ENCODE measurements at regions not wholly inside any gene's neighbourhood (a gene's known extent, or its start where the extent isn't known, plus 50 kb on each side); places are given as distances from the start of the nearest gene placed in this dataset.

DNA sequence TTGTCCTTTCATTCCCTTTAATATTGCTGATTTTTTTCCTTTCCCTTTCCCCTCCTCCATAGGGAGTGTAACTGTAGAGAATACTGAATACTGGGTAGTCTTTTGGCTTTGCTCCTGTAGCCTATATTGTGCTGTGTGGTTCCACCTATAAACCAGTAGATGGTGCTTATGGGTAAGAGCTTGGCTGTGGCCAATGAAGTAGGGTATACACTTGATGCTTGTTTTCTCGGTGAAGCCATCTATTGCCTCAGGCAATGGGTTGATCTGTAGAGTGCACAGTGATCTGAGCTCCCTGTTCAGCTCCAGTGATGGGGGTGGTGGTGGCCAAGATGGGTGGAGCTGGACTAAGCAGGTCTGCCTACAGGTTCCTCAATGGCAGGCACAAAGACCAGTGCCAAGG, 203.3 kb upstream of the IMPG1 start:
- Histone ChIP-seq H4K20me1 (ENCODE audit: insufficient read depth, low read length) (no peaks in the 10 kb centered on the region), H3K9ac (ENCODE audit: low read length) (no peak overlapping the region), H3K27ac (ENCODE audit: low read depth, low read length, poor library complexity, severe bottlenecking) (no peak overlapping the region), H3K4me2 (ENCODE audit: low read length) (no peak overlapping the region), H3K79me2 (ENCODE audit: insufficient read depth, low read length) (no peaks in the 10 kb centered on the region), H3K27me3 (ENCODE audit: insufficient read depth, low read length) (no peaks in the 10 kb centered on the region), H3K4me1 (ENCODE audit: insufficient read depth, low read length, severe bottlenecking) (no peaks in the 10 kb centered on the region), H3K9me2 (ENCODE audit: low read depth, low read length) (no peaks in the 10 kb centered on the region), H3K9me3 (ENCODE audit: low read length) (no peaks in the 10 kb centered on the region), H3K4me3 (ENCODE audit: low read depth, low read length, poor library complexity, severe bottlenecking) (no peak overlapping the region), H2AFZ (ENCODE audit: low read length) (no peak overlapping the region), H3F3A (ENCODE audit: insufficient read depth, low read length) (no peaks in the 10 kb centered on the region), H3K36me3 (ENCODE audit: insufficient read depth, low read length) (no peaks in the 10 kb centered on the region)
- TF ChIP-seq, protein P1, sequence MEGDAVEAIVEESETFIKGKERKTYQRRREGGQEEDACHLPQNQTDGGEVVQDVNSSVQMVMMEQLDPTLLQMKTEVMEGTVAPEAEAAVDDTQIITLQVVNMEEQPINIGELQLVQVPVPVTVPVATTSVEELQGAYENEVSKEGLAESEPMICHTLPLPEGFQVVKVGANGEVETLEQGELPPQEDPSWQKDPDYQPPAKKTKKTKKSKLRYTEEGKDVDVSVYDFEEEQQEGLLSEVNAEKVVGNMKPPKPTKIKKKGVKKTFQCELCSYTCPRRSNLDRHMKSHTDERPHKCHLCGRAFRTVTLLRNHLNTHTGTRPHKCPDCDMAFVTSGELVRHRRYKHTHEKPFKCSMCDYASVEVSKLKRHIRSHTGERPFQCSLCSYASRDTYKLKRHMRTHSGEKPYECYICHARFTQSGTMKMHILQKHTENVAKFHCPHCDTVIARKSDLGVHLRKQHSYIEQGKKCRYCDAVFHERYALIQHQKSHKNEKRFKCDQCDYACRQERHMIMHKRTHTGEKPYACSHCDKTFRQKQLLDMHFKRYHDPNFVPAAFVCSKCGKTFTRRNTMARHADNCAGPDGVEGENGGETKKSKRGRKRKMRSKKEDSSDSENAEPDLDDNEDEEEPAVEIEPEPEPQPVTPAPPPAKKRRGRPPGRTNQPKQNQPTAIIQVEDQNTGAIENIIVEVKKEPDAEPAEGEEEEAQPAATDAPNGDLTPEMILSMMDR (IDR thresholded peaks at IDR 0.05; ENCODE audit: low read length), result peak; percentile 45; the same call in 1 of the 2 replicates
- no peak for TF ChIP-seq EZH2 (IDR thresholded peaks at IDR 0.05; ENCODE audit: borderline replicate concordance, low read length)

GRCh38 chr6:76264468-76264867, 192.0 kb upstream of the IMPG1 start:
- H3K36me3 ChIP-seq (ENCODE audit: insufficient read depth, low read length), result no peaks in the 10 kb centered on the region
- TF ChIP-seq, protein P1 (IDR thresholded peaks at IDR 0.05; ENCODE audit: low read length), result no peak
- TF ChIP-seq EZH2 (IDR thresholded peaks at IDR 0.05; ENCODE audit: borderline replicate concordance, low read length), result no peak
- H3K4me2 ChIP-seq (ENCODE audit: low read length), result no peak overlapping the region
- H3K27me3 ChIP-seq (ENCODE audit: insufficient read depth, low read length), result no peaks in the 10 kb centered on the region
- H3K27ac ChIP-seq (ENCODE audit: low read depth, low read length, poor library complexity, severe bottlenecking), result no peak overlapping the region
- H3K9ac ChIP-seq (ENCODE audit: low read length), result no peak overlapping the region
- H3K9me2 ChIP-seq (ENCODE audit: low read depth, low read length), result no peaks in the 10 kb centered on the region
- no peaks in the 10 kb centered on the region for H3F3A ChIP-seq (ENCODE audit: insufficient read depth, low read length)
- no peaks in the 10 kb centered on the region for H3K4me1 ChIP-seq (ENCODE audit: insufficient read depth, low read length, severe bottlenecking)
- H3K4me3 ChIP-seq (ENCODE audit: low read depth, low read length, poor library complexity, severe bottlenecking), result no peak overlapping the region
- H4K20me1 ChIP-seq (ENCODE audit: insufficient read depth, low read length), result no peaks in the 10 kb centered on the region
- H2AFZ ChIP-seq (ENCODE audit: low read length), result no peak overlapping the region
- H3K79me2 ChIP-seq (ENCODE audit: insufficient read depth, low read length), result no peaks in the 10 kb centered on the region
- no peaks in the 10 kb centered on the region for H3K9me3 ChIP-seq (ENCODE audit: low read length)

- H3K9me3 ChIP-seq (ENCODE audit: low read length), result no peaks in the 10 kb centered on the region
- no peaks in the 10 kb centered on the region for H3K9me2 ChIP-seq (ENCODE audit: low read depth, low read length)
- no peak overlapping the region for H2AFZ ChIP-seq (ENCODE audit: low read length)
- H3K36me3 ChIP-seq (ENCODE audit: insufficient read depth, low read length), result no peaks in the 10 kb centered on the region
- H3K4me1 ChIP-seq (ENCODE audit: insufficient read depth, low read length, severe bottlenecking), result no peaks in the 10 kb centered on the region
- no peak for TF ChIP-seq EZH2 (IDR thresholded peaks at IDR 0.05; ENCODE audit: borderline replicate concordance, low read length)
- TF ChIP-seq, protein P1 (IDR thresholded peaks at IDR 0.05; ENCODE audit: low read length), result no peak
- no peak overlapping the region for H3K4me2 ChIP-seq (ENCODE audit: low read length)
- H3K4me3 ChIP-seq (ENCODE audit: low read depth, low read length, poor library complexity, severe bottlenecking), result no peak overlapping the region
- H4K20me1 ChIP-seq (ENCODE audit: insufficient read depth, low read length), result no peaks in the 10 kb centered on the region
- no peak overlapping the region for H3K27ac ChIP-seq (ENCODE audit: low read depth, low read length, poor library complexity, severe bottlenecking)
- no peaks in the 10 kb centered on the region for H3K27me3 ChIP-seq (ENCODE audit: insufficient read depth, low read length)
- no peaks in the 10 kb centered on the region for H3K79me2 ChIP-seq (ENCODE audit: insufficient read depth, low read length)
- H3K9ac ChIP-seq (ENCODE audit: low read length), result no peak overlapping the region
- no peaks in the 10 kb centered on the region for H3F3A ChIP-seq (ENCODE audit: insufficient read depth, low read length)
These were observed 189.8 kb upstream of the IMPG1 start for GRCh38 chr6:76262240-76262639.

All from OCI-LY1 (cell line).